HG03159 (cell line): ENCODE measurements at regions not wholly inside any gene's neighbourhood (a gene's known extent, or its start where the extent isn't known, plus 50 kb on each side); places are given as distances from the start of the nearest gene placed in this dataset.
"Not testable (repeated sequence)": the region's sequence is repeated elsewhere in the genome, so short reads cannot be mapped to it uniquely, and the experiment has no call there.

Source experiments
- ATAC-seq: cut with Tn5 transposase; IDR thresholded peaks from one replicate; pipeline ENCODE4 v1.9.1; 2021; ENCODE audit warnings: mild to moderate bottlenecking, moderate library complexity; ENCODE audit not compliant: unreplicated experiment

GRCh38 chr3:152658977-152659720 is 175.8 kb upstream of the P2RY1 start:
- no peak for ATAC-seq

GRCh38 chr3:152662157-152662556 is 172.8 kb upstream of the P2RY1 start:
- ATAC-seq, result no peak

- ATAC-seq, result no peak
These were observed 170.2 kb upstream of the P2RY1 start for GRCh38 chr3:152664766-152665165.

GRCh38 chr3:152667267-152667666 is 167.7 kb upstream of the P2RY1 start:
- ATAC-seq, result no peak

- ATAC-seq, result no peak
These were observed 165.4 kb upstream of the P2RY1 start for GRCh38 chr3:152669560-152669959.

- no peak for ATAC-seq
These were observed 163.2 kb upstream of the P2RY1 start for GRCh38 chr3:152671446-152672319.

GRCh38 chr3:152672320-152672649 is 162.6 kb upstream of the P2RY1 start:
- ATAC-seq, result no peak

- ATAC-seq, result no peak
These were observed 158.0 kb upstream of the P2RY1 start for GRCh38 chr3:152676810-152677379.

GRCh38 chr3:152677491-152677890 is 157.4 kb upstream of the P2RY1 start:
- ATAC-seq, result no peak

GRCh38 chr3:152682477-152682876 is 152.5 kb upstream of the P2RY1 start:
- no peak for ATAC-seq

- no peak for ATAC-seq
These were observed 151.4 kb upstream of the P2RY1 start for GRCh38 chr3:152683521-152683999.

- ATAC-seq, result no peak
These were observed 150.7 kb upstream of the P2RY1 start for GRCh38 chr3:152684279-152684678.

GRCh38 chr3:152688313-152688712 is 146.6 kb upstream of the P2RY1 start:
- ATAC-seq, result no peak

- ATAC-seq, result not testable (repeated sequence)
These were observed 142.6 kb upstream of the P2RY1 start for GRCh38 chr3:152692326-152692725.

- ATAC-seq, result not testable (repeated sequence)
These were observed 141.2 kb upstream of the P2RY1 start for GRCh38 chr3:152693521-152694250.

GRCh38 chr3:152695840-152696239 is 139.1 kb upstream of the P2RY1 start:
- no peak for ATAC-seq

- ATAC-seq, result no peak
These were observed 138.0 kb upstream of the P2RY1 start for GRCh38 chr3:152696962-152697361.

- no peak for ATAC-seq
These were observed 131.6 kb upstream of the P2RY1 start for GRCh38 chr3:152703245-152703890.

GRCh38 chr3:152706991-152707713 is 127.8 kb upstream of the P2RY1 start:
- no peak for ATAC-seq

- ATAC-seq, result no peak
These were observed 125.3 kb upstream of the P2RY1 start for GRCh38 chr3:152709659-152710058.
